Activated T-helper 17 cell treated with anti-CD3 and anti-CD28 coated beads, Interleukin-2, amount 50 U/mL, for 72 hours (primary cell): ENCODE measurements at regions not wholly inside any gene's neighbourhood (a gene's known extent, or its start where the extent isn't known, plus 50 kb on each side); places are given as distances from the start of the nearest gene placed in this dataset.

Source experiments
- ATAC-seq: fragments of 150-1000 bp; cut with Tn5 transposase; replicated peaks from 2 replicates; pipeline ENCODE4 v1.10.0; 2021; ENCODE audit warnings: mild to moderate bottlenecking, moderate library complexity
- H3K27ac Mint-ChIP-seq: one replicate; pipeline ENCODE4 v1.8.0; 2022; ENCODE audit warnings: mixed read lengths
- H3K27me3 Mint-ChIP-seq: one replicate; pipeline ENCODE4 v1.8.0; 2022; ENCODE audit warnings: mixed read lengths
- H3K36me3 Mint-ChIP-seq: one replicate; pipeline ENCODE4 v1.8.0; 2022; ENCODE audit warnings: low read depth, mild to moderate bottlenecking, mixed read lengths
- H3K4me1 Mint-ChIP-seq: one replicate; pipeline ENCODE4 v1.8.0; 2022; ENCODE audit warnings: mixed read lengths
- H3K4me3 Mint-ChIP-seq: one replicate; pipeline ENCODE4 v1.8.0; 2022; ENCODE audit warnings: mild to moderate bottlenecking, mixed read lengths
- H3K9me3 Mint-ChIP-seq: one replicate; pipeline ENCODE4 v1.8.0; 2022; ENCODE audit warnings: mixed read lengths

DNA sequence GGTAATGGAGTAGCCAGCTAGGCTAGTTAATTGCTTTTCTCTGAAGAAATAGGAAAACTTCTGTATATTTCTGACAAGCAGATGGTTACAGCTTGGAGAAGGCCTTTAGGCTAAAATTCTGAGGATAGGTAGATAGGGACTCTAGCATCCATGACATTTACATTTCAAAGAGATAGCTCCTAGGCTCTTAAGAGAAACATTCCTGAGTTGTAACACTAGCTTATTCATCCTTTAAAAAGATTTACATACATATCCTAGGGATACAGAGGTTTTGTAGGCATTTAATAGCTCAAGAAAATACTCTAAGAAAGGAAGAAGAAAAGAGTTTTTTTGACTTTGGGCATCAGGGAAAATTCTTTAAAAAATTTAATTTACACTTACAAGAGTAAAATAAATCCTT, 130.9 kb upstream of the CCDC179 start:
- ATAC-seq, result no peak
- H3K9me3 Mint-ChIP-seq, result peaks cover 11% of the 10 kb centered on the region
- no peak overlapping the region for H3K27ac Mint-ChIP-seq
- H3K4me1 Mint-ChIP-seq, result no peaks in the 10 kb centered on the region
- H3K4me3 Mint-ChIP-seq, result no peak overlapping the region
- H3K36me3 Mint-ChIP-seq, result no peaks in the 10 kb centered on the region
- H3K27me3 Mint-ChIP-seq, result no peaks in the 10 kb centered on the region

DNA sequence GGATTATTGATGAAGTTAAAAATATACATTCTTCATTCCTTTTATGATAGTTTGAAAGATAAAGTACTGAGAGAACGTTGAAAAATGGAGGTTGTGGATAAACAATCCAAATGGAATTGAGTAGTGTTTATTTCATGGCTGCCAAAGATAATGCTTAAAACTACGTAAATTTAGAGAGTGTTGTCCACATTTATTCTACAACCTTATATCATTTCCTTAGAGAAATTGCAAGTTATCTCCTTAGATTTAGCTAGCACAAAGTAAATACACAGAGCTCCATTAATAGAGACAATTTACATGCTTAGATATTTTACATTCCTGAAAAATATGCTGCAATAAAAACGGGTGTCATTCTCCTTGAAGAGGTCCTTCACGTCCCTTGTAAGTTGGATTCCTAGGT, 146.5 kb upstream of the CCDC179 start:
- Mint-ChIP-seq H3K4me1 (no peaks in the 10 kb centered on the region), H3K9me3 (peaks cover 12% of the 10 kb centered on the region)

DNA sequence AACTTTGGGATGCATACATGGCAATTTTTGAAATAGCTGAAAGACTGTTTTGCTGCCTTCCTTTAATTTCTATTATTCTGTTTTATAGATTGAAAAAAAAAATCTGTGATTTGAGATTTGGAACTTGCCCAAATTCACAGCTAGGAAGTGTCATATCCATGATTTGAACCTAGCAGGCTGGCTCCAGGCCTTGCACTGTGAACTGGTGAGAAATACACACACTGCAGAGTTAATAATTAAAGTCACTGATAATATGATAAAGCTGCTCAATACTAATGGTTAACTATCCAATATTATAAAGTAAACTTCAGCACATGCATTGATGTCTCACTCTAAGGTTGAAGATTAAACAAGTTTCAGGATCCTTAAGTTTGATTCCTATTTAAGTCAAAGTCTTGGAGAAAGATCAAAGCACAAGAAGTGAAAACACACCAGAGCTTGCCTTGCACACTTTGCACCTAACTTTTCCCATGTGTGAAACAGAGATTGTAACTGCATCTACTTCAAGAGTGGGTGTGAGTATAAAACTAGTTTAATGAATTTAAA, 150.6 kb upstream of the CCDC179 start:
- H3K36me3 Mint-ChIP-seq, result no peaks in the 10 kb centered on the region
- H3K4me3 Mint-ChIP-seq, result no peak overlapping the region
- no peaks in the 10 kb centered on the region for H3K27me3 Mint-ChIP-seq
- no peaks in the 10 kb centered on the region for H3K9me3 Mint-ChIP-seq
- ATAC-seq, result no peak
- no peak overlapping the region for H3K27ac Mint-ChIP-seq
- H3K4me1 Mint-ChIP-seq, result no peaks in the 10 kb centered on the region

More for the DNA sequence above, 146.5 kb upstream of the CCDC179 start:
- Mint-ChIP-seq H3K36me3 (no peaks in the 10 kb centered on the region), H3K27me3 (no peaks in the 10 kb centered on the region), H3K27ac (no peak overlapping the region), H3K4me3 (no peak overlapping the region)
- ATAC-seq, result no peak

DNA sequence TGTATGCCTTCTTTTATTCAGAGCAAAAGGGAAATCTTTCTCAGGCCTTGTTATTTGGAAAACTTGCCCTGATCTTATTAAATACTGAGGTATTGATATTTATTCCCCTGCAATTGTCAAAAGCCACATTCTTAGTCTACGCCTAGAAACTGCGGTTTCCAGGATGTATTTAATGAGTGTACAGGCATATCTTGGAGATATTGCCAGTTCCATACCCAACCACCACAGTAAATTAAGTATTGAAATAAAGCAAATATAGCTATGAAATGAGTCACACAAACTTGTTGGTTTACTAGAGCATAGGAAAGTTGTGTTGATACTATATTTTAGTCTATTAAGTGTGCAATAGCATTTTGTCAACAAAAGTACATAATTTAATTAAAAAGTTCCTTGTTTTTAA, 152.7 kb upstream of the CCDC179 start:
- no peak for ATAC-seq

DNA sequence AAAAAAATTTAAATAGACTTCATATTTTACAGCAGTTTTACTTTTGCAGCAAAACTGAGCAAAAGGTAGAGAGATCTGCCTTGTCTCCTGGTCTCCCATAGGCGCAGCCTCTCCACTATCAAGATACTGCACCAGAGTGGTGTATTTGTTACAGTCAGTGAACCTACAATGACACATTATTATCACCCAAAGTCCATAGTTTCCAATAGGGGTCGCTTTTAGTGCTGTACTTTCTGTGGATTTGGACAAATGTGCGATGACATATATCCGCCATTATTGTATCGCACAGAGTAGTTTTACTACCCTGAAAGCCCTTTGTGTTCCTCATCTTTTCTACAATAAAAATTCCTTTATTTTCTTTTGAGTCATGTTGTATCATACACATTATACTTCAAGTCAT, 153.2 kb upstream of the CCDC179 start:
- H3K9me3 Mint-ChIP-seq, result no peaks in the 10 kb centered on the region
- no peak for ATAC-seq
- H3K4me3 Mint-ChIP-seq, result no peak overlapping the region
- H3K4me1 Mint-ChIP-seq, result no peaks in the 10 kb centered on the region
- no peaks in the 10 kb centered on the region for H3K27me3 Mint-ChIP-seq
- no peaks in the 10 kb centered on the region for H3K36me3 Mint-ChIP-seq
- H3K27ac Mint-ChIP-seq, result no peak overlapping the region

More for the DNA sequence above, 152.7 kb upstream of the CCDC179 start:
- Mint-ChIP-seq H3K27ac (no peak overlapping the region), H3K4me3 (no peak overlapping the region), H3K27me3 (no peaks in the 10 kb centered on the region), H3K4me1 (no peaks in the 10 kb centered on the region), H3K9me3 (no peaks in the 10 kb centered on the region), H3K36me3 (no peaks in the 10 kb centered on the region)

DNA sequence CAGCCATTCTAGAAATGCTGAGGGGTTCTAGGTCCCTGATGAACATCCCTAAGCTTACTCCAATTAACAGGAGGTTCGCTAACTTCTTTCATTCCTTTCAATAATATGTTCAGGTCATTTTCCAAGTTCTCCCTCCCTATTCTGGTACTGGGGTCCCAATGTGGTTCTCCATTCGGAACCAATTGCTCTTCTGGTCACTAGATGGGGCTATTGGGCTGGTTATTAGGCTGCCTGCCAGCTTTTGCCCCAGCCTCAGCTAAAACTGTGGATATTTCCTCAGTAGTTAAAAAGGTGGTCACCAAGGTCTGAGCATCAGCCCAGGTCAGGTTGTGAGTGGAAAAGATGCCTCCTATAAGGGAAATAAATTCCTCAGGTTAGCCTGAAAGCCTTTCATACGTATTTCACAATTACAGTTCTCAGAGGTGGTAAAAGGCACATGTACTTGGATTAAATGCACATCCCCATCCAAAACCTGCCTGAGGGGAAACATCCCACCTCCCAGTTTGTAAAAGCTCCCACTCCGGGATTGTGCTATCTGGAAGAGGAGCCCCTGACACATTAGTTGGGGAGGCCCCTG, 161.1 kb upstream of the CCDC179 start:
- ATAC-seq, result no peak
- H3K4me3 Mint-ChIP-seq, result no peak overlapping the region

DNA sequence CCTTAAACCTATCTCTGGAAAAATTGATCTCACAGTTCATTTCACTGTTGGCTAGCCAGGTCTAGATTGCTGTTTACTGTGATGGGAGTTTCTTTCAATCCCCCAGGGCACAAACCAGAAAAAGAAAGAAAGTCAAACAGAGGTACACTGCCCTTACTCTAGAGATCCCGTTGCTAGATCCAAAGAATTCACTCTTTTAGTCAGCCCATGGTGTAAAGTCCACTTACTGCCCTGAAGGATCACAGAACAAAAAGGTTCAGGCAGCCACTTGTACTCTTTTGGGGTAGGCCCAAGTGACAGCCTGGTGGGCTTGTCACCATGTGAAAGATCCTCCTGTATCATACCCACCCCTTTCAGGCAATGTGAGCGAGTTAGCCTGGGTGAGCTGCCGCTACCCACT, 162.6 kb upstream of the CCDC179 start:
- Mint-ChIP-seq H3K36me3 (no peaks in the 10 kb centered on the region), H3K27me3 (no peaks in the 10 kb centered on the region), H3K4me3 (no peak overlapping the region), H3K9me3 (no peaks in the 10 kb centered on the region), H3K27ac (no peak overlapping the region), H3K4me1 (peaks cover 6% of the 10 kb centered on the region)
- ATAC-seq, result no peak

More for the DNA sequence above, 161.1 kb upstream of the CCDC179 start:
- Mint-ChIP-seq H3K9me3 (no peaks in the 10 kb centered on the region), H3K27ac (no peak overlapping the region), H3K36me3 (no peaks in the 10 kb centered on the region), H3K27me3 (no peaks in the 10 kb centered on the region), H3K4me1 (peaks cover 6% of the 10 kb centered on the region)

DNA sequence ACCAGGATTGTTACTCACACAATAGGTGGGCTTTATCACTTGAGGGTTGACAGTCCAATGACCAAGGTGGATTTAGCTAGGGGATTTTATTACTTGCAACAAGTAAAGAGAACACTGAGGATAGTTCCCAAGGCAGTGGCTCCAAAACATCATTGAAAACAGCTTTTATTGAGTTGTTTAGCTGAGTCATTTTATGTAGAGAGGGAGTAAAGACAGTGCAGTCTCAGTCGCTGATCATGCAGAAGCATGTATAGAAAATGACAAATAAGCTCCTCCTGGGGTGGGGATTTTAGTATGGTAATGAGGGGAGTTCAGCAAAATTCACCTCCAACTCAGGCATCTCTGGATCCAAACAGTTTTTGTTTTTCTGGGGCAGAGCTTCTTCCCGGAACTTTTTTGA, 163.0 kb upstream of the CCDC179 start:
- H3K9me3 Mint-ChIP-seq, result no peaks in the 10 kb centered on the region
- peaks cover 6% of the 10 kb centered on the region for H3K4me1 Mint-ChIP-seq
- no peak overlapping the region for H3K4me3 Mint-ChIP-seq
- H3K36me3 Mint-ChIP-seq, result no peaks in the 10 kb centered on the region
- H3K27ac Mint-ChIP-seq, result no peak overlapping the region
- H3K27me3 Mint-ChIP-seq, result no peaks in the 10 kb centered on the region
- ATAC-seq, result no peak

DNA sequence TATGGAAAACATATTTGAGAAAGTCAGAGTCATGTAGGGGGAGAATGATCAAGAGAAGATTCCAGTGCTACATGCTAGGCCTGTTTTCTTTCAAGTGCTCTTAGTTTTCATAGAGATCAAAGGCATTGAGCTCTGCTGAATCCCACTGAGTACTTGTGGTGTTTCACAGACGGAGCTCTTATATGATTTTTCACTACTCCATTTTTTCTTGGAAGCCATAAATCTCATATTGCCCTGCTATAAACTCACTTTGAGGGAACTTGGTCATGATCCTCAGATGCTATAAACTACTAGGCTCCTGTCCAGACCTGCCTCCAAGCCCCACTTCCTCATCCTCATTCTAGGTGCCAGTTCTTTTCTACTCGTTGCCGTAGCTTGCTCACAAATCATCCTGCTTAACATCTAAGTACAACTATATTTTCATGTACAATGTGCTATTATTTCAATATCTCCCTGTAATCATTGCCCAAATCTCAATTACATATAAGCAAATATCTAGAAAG, 180.8 kb upstream of the CCDC179 start:
- H3K9me3 Mint-ChIP-seq, result peaks cover 4% of the 10 kb centered on the region
- no peaks in the 10 kb centered on the region for H3K4me1 Mint-ChIP-seq
- H3K27me3 Mint-ChIP-seq, result no peaks in the 10 kb centered on the region

DNA sequence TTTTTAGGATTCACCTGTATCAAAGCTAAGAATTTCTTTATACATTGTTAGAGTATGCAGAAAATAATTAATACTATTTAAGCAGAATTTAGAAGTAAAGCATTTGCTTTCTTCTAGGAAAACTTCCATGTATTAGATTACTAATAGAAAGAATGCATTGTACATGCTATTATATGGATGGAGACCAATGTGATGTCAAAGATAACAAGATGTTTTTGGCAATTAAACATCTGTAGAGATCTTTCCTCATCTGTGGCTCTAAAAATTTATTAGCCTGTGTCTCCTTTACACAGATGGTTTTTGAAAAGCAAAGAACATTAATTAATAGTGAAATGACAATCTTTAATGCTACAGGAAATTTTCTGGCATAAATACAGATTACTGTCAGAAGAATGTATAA, 198.4 kb upstream of the CCDC179 start:
- Mint-ChIP-seq H3K4me1 (no peaks in the 10 kb centered on the region), H3K36me3 (no peaks in the 10 kb centered on the region), H3K9me3 (no peaks in the 10 kb centered on the region), H3K27ac (no peak overlapping the region), H3K4me3 (no peak overlapping the region), H3K27me3 (no peaks in the 10 kb centered on the region)
- ATAC-seq, result no peak

More for the DNA sequence above, 180.8 kb upstream of the CCDC179 start:
- no peaks in the 10 kb centered on the region for H3K36me3 Mint-ChIP-seq
- ATAC-seq, result no peak
- no peak overlapping the region for H3K4me3 Mint-ChIP-seq
- H3K27ac Mint-ChIP-seq, result no peak overlapping the region

DNA sequence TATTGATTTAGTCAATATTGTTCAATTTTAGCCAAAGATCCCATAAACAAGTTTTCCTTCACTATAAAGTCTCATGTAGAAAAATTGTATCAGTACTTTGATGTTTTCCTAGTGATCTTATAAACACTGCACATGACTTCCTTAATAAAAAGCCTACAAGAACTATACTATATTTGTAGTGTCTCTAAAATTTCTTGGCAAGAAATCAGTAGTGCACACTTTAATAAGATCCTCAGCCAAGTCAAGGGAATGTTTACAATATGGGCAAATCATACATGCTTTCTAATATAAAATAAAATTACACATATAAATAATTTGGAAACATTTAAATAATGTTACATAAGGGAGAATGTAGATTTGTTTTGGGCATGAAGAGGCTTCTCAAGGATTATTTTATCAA, 203.0 kb upstream of the CCDC179 start:
- Mint-ChIP-seq H3K36me3 (no peaks in the 10 kb centered on the region), H3K4me1 (no peaks in the 10 kb centered on the region), H3K4me3 (no peak overlapping the region), H3K9me3 (peaks cover 3% of the 10 kb centered on the region), H3K27me3 (no peaks in the 10 kb centered on the region), H3K27ac (no peak overlapping the region)
- no peak for ATAC-seq

DNA sequence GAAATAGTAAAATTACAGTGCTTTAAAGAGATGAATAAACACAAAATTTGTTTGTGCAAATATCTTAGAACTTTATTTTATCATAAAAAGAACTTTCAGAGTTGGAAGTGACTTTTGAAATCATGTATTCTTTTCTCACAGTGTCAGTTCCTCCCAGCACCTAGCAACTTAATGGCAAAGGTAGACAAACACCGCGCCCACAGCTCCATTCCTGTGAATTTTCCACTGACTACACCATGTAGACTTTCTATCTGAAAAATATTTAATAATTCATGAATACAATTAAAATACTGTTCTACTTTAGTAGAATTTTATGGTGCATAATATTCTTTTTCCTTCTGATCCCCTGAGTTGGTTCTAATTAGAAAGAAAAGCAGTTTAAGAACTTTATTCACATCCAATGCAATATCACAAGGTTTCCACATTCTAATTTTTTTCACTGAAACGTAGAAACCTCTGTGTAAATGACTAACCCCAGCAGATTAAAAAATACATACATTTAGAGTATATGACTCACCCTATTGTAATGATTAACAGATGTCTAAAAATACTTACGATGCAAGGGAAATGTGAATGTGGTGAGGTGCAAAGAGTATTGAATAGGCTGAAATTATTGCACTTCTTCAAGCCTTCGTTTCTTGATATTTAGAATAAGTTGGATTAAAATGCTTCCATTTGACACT, 218.2 kb upstream of the CCDC179 start:
- Mint-ChIP-seq H3K4me1 (no peaks in the 10 kb centered on the region), H3K27me3 (no peaks in the 10 kb centered on the region), H3K27ac (no peak overlapping the region), H3K4me3 (no peak overlapping the region), H3K36me3 (no peaks in the 10 kb centered on the region), H3K9me3 (no peaks in the 10 kb centered on the region)
- ATAC-seq, result no peak

DNA sequence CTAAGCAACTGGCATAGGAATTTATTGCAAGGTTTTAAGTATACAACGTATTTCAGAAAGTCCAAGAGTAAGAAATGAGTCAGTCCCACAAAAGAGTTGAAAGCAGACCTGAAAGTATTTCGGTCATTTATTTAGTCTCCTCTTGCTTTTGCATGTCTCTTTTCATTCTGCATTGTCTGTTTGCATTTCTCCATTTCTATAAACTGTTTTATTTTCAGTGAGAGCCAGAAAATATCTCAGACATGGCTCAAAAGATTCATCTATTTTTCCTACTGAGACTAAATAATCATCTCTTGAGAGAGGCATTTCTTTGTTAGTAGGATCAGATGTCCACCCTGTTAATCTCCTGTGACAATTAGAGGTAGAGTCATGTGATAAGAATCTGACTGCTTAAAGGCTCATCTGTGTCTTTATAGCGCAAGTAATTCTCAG, 219.1 kb upstream of the CCDC179 start:
- Mint-ChIP-seq H3K9me3 (no peaks in the 10 kb centered on the region), H3K4me3 (no peak overlapping the region), H3K27me3 (no peaks in the 10 kb centered on the region), H3K27ac (no peak overlapping the region), H3K36me3 (no peaks in the 10 kb centered on the region), H3K4me1 (no peaks in the 10 kb centered on the region)
- ATAC-seq, result no peak

DNA sequence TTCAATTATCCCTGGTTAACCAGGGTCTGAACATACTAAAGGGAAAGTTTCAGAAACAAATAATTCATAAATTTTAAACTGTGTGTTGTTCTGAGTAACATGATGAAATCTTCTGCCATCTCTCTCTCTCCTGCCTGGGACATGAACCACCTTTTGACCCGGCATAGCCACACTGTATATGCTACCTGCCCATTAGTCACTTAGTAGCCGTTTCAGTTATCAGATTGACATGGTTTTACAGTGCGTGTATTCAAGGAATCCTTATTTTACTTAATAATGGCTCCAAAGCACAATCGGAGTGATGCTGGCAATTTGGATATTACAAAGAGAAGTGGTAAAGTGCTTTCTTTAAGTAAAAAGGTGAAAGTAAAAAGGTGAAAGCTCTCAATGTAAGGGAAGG, 227.1 kb upstream of the CCDC179 start:
- ATAC-seq, result no peak
- Mint-ChIP-seq H3K27ac (no peak overlapping the region), H3K4me3 (no peak overlapping the region), H3K4me1 (no peaks in the 10 kb centered on the region), H3K36me3 (no peaks in the 10 kb centered on the region), H3K9me3 (no peaks in the 10 kb centered on the region), H3K27me3 (no peaks in the 10 kb centered on the region)

DNA sequence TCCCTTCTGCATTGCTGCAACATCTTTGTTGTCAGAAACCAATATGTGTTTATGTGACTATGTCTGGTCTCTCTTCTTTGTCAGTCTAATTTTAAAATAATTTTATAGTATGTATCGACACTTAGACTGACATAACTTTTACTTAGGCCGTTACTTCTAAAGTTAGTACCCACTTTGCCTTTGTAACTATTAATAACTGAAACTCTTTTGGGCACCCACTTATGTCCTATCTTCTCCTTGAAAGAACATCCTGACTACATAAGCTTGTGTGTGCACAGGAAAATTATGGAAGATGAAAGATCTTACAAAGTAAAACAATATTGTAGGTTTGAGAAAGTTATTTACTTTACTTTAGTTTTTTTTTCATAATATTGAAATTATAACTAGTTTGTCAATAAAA, 230.4 kb upstream of the CCDC179 start:
- no peaks in the 10 kb centered on the region for H3K36me3 Mint-ChIP-seq
- no peak for ATAC-seq
- H3K9me3 Mint-ChIP-seq, result no peaks in the 10 kb centered on the region
- H3K4me1 Mint-ChIP-seq, result no peaks in the 10 kb centered on the region
- H3K27ac Mint-ChIP-seq, result no peak overlapping the region
- H3K27me3 Mint-ChIP-seq, result no peaks in the 10 kb centered on the region
- H3K4me3 Mint-ChIP-seq, result no peak overlapping the region
